HEK293T (cell line): ENCODE measurements at regions not wholly inside any gene's neighbourhood (a gene's known extent, or its start where the extent isn't known, plus 50 kb on each side); places are given as distances from the start of the nearest gene placed in this dataset.

Source experiments
- CTCF ChIA-PET: fragments of 350-600 bp; formaldehyde crosslinking; extraction: SDS; loops from one replicate; lab custom pipeline; 2021; ENCODE audit warnings: antibody characterized with exemption, inconsistent platforms; lab: Yijun Ruan, JAX
- POLR2A ChIA-PET: fragments of 350-600 bp; formaldehyde crosslinking; extraction: SDS; loops from one replicate; lab custom pipeline; 2020; ENCODE audit warnings: antibody characterized with exemption, inconsistent platforms; lab: Yijun Ruan, JAX
- DNase-seq: peaks from one replicate; pipeline ENCODE4 v3.0.0; 2012; ENCODE audit warnings: mixed read lengths; ENCODE audit errors: extremely low spot score
- ARNT ChIP-seq: fragments of 450-650 bp; IDR thresholded peaks from 2 replicates; pipeline ENCODE4 v1.6.1; 2017; ENCODE audit warnings: mild to moderate bottlenecking
- BHLHE40 ChIP-seq: fragments of 450-650 bp; IDR thresholded peaks from 2 replicates; pipeline ENCODE4 v1.6.1; 2016; ENCODE audit warnings: mild to moderate bottlenecking, moderate library complexity, borderline replicate concordance
- CTBP1 ChIP-seq: fragments of 450-650 bp; IDR thresholded peaks from 2 replicates; pipeline ENCODE4 v1.6.1; 2016; ENCODE audit warnings: borderline replicate concordance
- ELF4 ChIP-seq: fragments of 450-650 bp; IDR thresholded peaks from 2 replicates; pipeline ENCODE4 v1.6.1; 2017; ENCODE audit warnings: antibody characterized with exemption
- FOXA1 ChIP-seq: fragments of 450-650 bp; IDR thresholded peaks from 2 replicates; pipeline ENCODE4 v1.6.1; 2016; ENCODE audit warnings: mild to moderate bottlenecking
- FOXK2 ChIP-seq: fragments of 450-650 bp; IDR thresholded peaks from 2 replicates; pipeline ENCODE4 v1.6.1; 2016; ENCODE audit warnings: mild to moderate bottlenecking
- FOXM1 ChIP-seq: fragments of 450-650 bp; IDR thresholded peaks from 2 replicates; pipeline ENCODE4 v1.6.1; 2017; ENCODE audit warnings: mild to moderate bottlenecking, borderline replicate concordance
- HDGF ChIP-seq: fragments of 450-650 bp; IDR thresholded peaks from 2 replicates; pipeline ENCODE4 v1.6.1; 2017; ENCODE audit warnings: antibody characterized with exemption, borderline replicate concordance
- L3MBTL2 ChIP-seq: fragments of 450-650 bp; conservative IDR thresholded peaks from 2 replicates; pipeline ENCODE4 v1.6.1; 2016; ENCODE audit warnings: mild to moderate bottlenecking
- LEF1 ChIP-seq: fragments of 450-650 bp; IDR thresholded peaks from 2 replicates; pipeline ENCODE4 v1.6.1; 2017; ENCODE audit warnings: mild to moderate bottlenecking, borderline replicate concordance
- NFRKB ChIP-seq: fragments of 450-650 bp; IDR thresholded peaks from 2 replicates; pipeline ENCODE4 v1.6.1; 2016; ENCODE audit warnings: mild to moderate bottlenecking, moderate library complexity
- PKNOX1 ChIP-seq: fragments of 450-650 bp; IDR thresholded peaks from 2 replicates; pipeline ENCODE4 v1.6.1; 2016
- SP1 ChIP-seq: fragments of 450-650 bp; IDR thresholded peaks from 2 replicates; pipeline ENCODE4 v1.6.1; 2017
- SUZ12 ChIP-seq: fragments of 450-650 bp; IDR thresholded peaks from 2 replicates; pipeline ENCODE4 v1.6.1; 2016; ENCODE audit warnings: mild to moderate bottlenecking
- TARDBP ChIP-seq: fragments of 450-650 bp; IDR thresholded peaks from 2 replicates; pipeline ENCODE4 v1.6.1; 2016
- ZNF384 ChIP-seq: fragments of 450-650 bp; IDR thresholded peaks from 2 replicates; pipeline ENCODE4 v1.6.1; 2016

- TF ChIP-seq ZNF384 (no peak), HDGF (no peak), ELF4 (no peak), TARDBP (no peak), PKNOX1 (no peak), SUZ12 (no peak), FOXK2 (no peak)
- ChIA-PET CTCF (no interaction called here), POLR2A (no interaction called here)
- DNase-seq, result no peak
Measured at GRCh38 chr4:96312046-96312685, 472.3 kb downstream of the PDHA2 start.

- no peak for TF ChIP-seq SUZ12
- ChIA-PET CTCF (no interaction called here), POLR2A (no interaction called here)
- no peak for DNase-seq
Measured at GRCh38 chr4:96315815-96316214, 475.9 kb downstream of the PDHA2 start.

- no peak for DNase-seq
- TF ChIP-seq LEF1 (no peak), NFRKB (no peak), CTBP1 (no peak), ARNT (no peak), FOXM1 (no peak), ELF4 (no peak), SUZ12 (no peak), SP1 (no peak), FOXK2 (no peak), FOXA1 (no peak), L3MBTL2 (no peak), BHLHE40 (no peak), TARDBP (no peak), PKNOX1 (no peak), ZNF384 (no peak), HDGF (no peak)
- ChIA-PET CTCF (no interaction called here), POLR2A (no interaction called here)
Measured at GRCh38 chr4:96316776-96317175, 476.9 kb downstream of the PDHA2 start.

- no peak for TF ChIP-seq FOXK2
- TF ChIP-seq NFRKB, result no peak
- TF ChIP-seq FOXM1, result no peak
- no peak for TF ChIP-seq LEF1
- no peak for TF ChIP-seq ARNT
- TF ChIP-seq TARDBP, result no peak
- no peak for TF ChIP-seq BHLHE40
- no peak for TF ChIP-seq FOXA1
- no peak for TF ChIP-seq PKNOX1
- no peak for TF ChIP-seq CTBP1
- no peak for TF ChIP-seq HDGF
- no peak for TF ChIP-seq ZNF384
- no peak for TF ChIP-seq SP1
- TF ChIP-seq ELF4, result no peak
- no peak for TF ChIP-seq SUZ12
- TF ChIP-seq L3MBTL2, result no peak
- ChIA-PET CTCF (no interaction called here), POLR2A (no interaction called here)
- no peak for DNase-seq
Measured at GRCh38 chr4:96317891-96318290, 478.0 kb downstream of the PDHA2 start.

GRCh38 chr4:96326846-96327245 lies 487.0 kb downstream of the PDHA2 start:
- CTCF ChIA-PET, result no interaction called here
- TF ChIP-seq FOXM1 (no peak), FOXK2 (no peak), SP1 (no peak), L3MBTL2 (no peak), FOXA1 (no peak), LEF1 (no peak), SUZ12 (no peak), HDGF (no peak), ARNT (no peak), ZNF384 (no peak), TARDBP (no peak), NFRKB (no peak), CTBP1 (no peak), ELF4 (no peak)
- DNase-seq, result no peak
- POLR2A ChIA-PET, result no interaction called here

- no peak for DNase-seq
- ChIA-PET POLR2A (no interaction called here), CTCF (no interaction called here)
- TF ChIP-seq L3MBTL2, result no peak
- TF ChIP-seq SP1, result no peak
- TF ChIP-seq LEF1, result no peak
- no peak for TF ChIP-seq PKNOX1
- TF ChIP-seq CTBP1, result no peak
- no peak for TF ChIP-seq SUZ12
- TF ChIP-seq FOXM1, result no peak
- no peak for TF ChIP-seq NFRKB
- no peak for TF ChIP-seq BHLHE40
- TF ChIP-seq TARDBP, result no peak
- no peak for TF ChIP-seq HDGF
- no peak for TF ChIP-seq ZNF384
- no peak for TF ChIP-seq ELF4
- TF ChIP-seq ARNT, result no peak
- no peak for TF ChIP-seq FOXK2
- no peak for TF ChIP-seq FOXA1
Measured at GRCh38 chr4:96342196-96342595, 502.3 kb downstream of the PDHA2 start.
